ENCODE measurements at regions not wholly inside any gene's neighbourhood (a gene's known extent, or its start where the extent isn't known, plus 50 kb on each side); places are given as distances from the start of the nearest gene placed in this dataset.
"Not testable (repeated sequence)": the region's sequence is repeated elsewhere in the genome, so short reads cannot be mapped to it uniquely, and the experiment has no call there.

DNA sequence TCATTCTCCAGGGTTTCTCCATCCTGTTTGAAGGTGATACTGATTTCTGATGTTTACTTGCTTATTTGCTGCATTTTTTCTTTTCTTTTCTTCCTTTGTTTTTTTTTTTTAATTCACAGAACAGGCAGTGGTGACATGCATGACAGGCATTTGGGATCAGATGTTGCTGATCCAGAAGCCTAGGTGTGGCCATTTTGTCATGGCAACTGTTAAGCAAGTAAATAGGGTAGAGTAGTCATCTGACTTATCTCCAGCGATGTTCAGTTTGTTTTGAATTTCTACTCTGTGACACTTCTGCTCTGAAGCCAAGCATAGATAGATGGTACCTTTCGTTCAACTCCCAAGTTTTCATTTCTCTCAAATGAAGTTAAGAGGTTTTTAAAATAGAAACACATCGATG, 74.9 kb upstream of the FAM72C start:
- H3K27me3 Mint-ChIP-seq; H3K4me1 Mint-ChIP-seq (ENCODE audit: low read depth); H3K27ac Mint-ChIP-seq; H3K36me3 Mint-ChIP-seq (ENCODE audit: low read depth); DNase-seq; H3K4me3 Mint-ChIP-seq; H3K9me3 Mint-ChIP-seq: not testable (repeated sequence)

DNA sequence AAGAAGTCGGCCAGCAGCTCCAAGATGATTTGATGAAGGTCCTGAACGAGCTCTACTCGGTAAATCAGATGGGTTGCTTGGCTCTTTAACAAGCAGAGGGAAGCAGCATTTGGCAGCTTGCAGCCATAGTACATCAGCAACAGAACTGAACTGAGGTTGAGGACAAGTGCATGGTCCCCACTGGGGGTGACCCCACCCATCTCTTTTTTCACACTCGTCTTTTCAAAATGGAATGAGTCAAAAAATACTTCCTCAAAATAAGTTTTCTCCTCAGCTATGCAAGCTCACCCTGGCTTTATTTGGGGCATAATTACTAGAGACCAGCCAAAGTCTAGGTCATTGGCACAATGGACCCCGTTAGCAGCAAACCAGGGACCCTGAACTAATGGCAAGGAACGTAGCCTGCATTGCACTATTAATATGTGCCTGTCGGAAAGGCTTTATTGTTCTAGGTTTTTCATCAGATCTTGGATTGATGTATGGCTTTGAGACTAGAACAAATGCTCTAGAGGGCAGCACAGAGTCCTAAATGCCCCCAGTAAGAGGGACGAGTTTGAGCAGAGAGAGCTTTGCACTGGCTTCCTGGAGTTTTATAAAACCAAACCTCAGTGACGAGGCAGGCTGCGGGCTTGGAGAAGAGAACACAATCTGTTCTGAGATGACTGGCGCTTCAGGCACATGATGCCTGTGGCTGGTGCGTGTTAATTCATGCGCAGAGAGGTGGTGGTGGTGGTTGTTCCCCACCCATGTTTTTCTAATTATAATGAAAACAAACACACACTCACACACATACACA, 74.2 kb upstream of the FAM72C start:
- H3K27ac Mint-ChIP-seq; H3K36me3 Mint-ChIP-seq (ENCODE audit: low read depth); H3K4me1 Mint-ChIP-seq (ENCODE audit: low read depth); H3K4me3 Mint-ChIP-seq; H3K27me3 Mint-ChIP-seq; H3K9me3 Mint-ChIP-seq: not testable (repeated sequence)
- peak; percentile 31 for DNase-seq

DNA sequence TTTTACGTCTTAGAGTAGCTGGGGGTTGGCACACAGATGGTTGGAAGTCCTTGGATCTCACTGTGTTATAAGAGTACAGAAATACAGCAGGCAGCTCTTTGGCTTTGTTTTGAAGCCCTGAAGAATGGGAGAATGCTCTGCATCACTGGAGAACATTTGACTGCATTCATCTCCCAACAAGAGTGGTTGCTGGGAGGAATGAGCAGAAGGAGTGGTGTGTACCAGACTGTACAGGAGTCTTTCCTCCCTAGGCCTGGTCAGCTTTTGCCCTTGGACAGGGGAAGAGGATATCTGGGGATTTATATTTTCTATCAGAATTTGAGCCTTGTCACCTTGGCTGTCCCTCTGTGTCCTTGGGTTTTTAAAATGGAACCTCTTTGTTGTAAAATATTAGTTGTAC, 70.5 kb upstream of the FAM72C start:
- H3K4me1 Mint-ChIP-seq (ENCODE audit: low read depth); H3K27ac Mint-ChIP-seq; H3K9me3 Mint-ChIP-seq; H3K36me3 Mint-ChIP-seq (ENCODE audit: low read depth); H3K27me3 Mint-ChIP-seq; H3K4me3 Mint-ChIP-seq; DNase-seq: not testable (repeated sequence)

DNA sequence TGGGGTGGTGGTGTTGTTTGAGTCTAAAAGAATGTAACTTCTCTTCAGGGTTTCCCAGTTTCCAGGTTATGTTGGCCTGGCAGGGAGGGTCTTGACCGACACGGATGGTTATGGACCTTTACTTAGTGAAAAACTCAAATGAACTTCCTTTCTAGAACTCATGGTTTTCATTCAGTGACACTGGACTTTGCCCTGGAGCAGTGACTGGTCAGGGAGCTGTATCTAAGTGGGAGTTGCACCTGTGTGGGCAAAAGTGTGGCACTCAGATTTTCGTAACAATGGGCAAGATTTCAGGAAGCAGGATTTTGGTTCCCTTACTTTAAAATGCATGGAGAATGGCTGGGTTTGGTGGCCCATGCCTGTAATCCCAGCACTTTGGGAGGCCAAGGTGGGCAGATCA, 68.5 kb upstream of the FAM72C start:
- H3K36me3 Mint-ChIP-seq (ENCODE audit: low read depth); H3K4me1 Mint-ChIP-seq (ENCODE audit: low read depth); H3K27ac Mint-ChIP-seq; H3K9me3 Mint-ChIP-seq; DNase-seq; H3K4me3 Mint-ChIP-seq; H3K27me3 Mint-ChIP-seq: not testable (repeated sequence)

DNA sequence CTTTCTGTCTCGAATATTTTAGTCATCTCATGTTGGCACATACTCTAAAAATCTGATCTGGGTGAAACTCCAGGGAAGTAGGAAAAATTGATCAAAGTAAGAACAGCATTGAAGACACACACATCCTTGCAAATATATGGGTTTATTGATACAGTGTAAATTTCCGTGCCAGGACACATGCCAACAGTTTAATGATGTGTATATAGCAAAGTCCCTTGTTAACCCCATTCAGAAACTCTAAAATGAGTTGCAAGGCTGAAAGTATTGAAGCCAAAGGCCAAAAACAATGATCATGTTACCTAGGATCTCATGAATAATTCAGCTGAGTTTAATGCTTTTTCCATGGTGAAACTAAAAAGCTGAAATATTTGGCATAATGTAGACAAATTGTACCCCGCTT, 62.3 kb upstream of the FAM72C start:
- H3K36me3 Mint-ChIP-seq (ENCODE audit: low read depth); H3K9me3 Mint-ChIP-seq; H3K4me3 Mint-ChIP-seq; H3K27me3 Mint-ChIP-seq; DNase-seq; H3K27ac Mint-ChIP-seq; H3K4me1 Mint-ChIP-seq (ENCODE audit: low read depth): not testable (repeated sequence)

DNA sequence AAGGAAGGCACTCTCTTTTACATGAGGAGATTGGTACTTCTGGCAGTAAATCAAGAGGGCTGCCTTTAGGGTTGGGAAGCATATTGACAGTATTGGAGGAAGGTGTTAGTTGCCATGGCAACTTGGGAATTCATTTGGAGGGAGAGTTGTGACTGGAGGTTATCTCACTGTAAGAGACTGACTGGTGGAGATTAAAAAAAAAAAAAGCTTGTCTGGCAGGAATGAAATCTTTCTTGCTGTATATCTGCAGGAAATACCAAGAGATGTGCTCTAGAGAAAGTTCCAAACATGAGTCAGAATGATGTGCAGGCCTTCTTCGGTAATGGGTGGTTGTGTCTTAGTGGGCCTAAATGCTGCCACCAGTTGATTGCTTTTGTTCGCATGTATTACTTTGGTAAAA, 59.8 kb upstream of the FAM72C start:
- H3K27ac Mint-ChIP-seq, H3K27me3 Mint-ChIP-seq: not testable (repeated sequence)

DNA sequence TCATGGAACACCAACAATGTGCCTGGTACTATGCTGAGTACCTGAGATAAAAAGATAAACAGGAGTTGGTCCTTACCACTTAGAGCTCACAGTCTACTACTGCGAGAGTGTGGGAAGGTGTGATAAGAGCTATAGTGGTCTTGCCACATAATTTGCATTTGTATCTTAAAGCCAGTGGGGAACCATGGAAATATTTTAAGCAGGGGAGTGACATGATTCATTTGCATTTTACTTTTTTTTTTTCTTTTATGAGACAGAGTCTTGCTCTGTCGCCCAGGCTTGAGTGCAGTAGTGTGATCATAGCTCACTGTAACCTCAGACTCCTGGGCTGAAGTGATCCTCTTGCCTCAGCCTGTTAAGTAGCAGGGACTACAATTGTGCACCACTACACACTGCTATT, 54.2 kb upstream of the FAM72C start:
- not testable (repeated sequence) for DNase-seq; H3K27me3 Mint-ChIP-seq; H3K4me3 Mint-ChIP-seq; H3K27ac Mint-ChIP-seq; H3K36me3 Mint-ChIP-seq (ENCODE audit: low read depth); H3K4me1 Mint-ChIP-seq (ENCODE audit: low read depth); H3K9me3 Mint-ChIP-seq

More for the DNA sequence above, 59.8 kb upstream of the FAM72C start:
- H3K36me3 Mint-ChIP-seq (ENCODE audit: low read depth); DNase-seq; H3K9me3 Mint-ChIP-seq; H3K4me3 Mint-ChIP-seq; H3K4me1 Mint-ChIP-seq (ENCODE audit: low read depth): not testable (repeated sequence)

DNA sequence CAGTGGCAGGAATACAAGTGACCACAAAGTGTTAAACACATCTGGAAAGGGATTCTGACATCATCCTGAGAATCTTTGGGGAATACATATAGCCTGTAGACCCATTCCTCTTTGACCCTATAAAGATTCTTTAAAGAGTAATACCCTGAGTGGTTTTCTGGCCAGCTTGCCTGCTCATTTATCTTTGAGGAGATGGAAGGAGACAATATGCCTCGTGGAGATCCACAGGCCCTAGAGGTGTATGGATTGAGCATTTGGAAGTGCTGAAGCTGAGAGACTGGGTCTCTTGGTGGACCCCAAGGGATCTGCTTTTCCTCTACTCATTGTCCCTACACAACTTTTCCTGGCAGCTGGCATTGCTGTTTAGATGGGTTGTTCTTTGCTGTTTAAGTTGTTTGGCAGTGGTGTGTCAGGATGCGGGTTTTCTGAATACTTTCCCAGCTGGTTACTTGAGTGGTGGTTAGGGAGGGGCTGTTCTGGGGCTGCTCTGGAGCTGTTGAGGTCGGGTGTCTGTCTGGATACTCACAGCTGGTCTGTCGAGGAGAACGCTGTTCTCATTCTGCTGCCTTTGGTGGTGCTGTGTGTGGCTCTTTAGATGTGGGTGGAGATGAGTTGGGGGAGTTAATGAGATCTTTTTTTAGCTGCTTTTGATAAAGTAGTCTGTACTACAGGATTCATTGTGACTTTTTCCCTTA, 50.1 kb upstream of the FAM72C start:
- H3K36me3 Mint-ChIP-seq (ENCODE audit: low read depth); H3K4me3 Mint-ChIP-seq; H3K4me1 Mint-ChIP-seq (ENCODE audit: low read depth); H3K27ac Mint-ChIP-seq; H3K27me3 Mint-ChIP-seq; H3K9me3 Mint-ChIP-seq; DNase-seq: not testable (repeated sequence)
